ENCODE measurements at regions not wholly inside any gene's neighbourhood (a gene's known extent, or its start where the extent isn't known, plus 50 kb on each side); places are given as distances from the start of the nearest gene placed in this dataset.

DNA sequence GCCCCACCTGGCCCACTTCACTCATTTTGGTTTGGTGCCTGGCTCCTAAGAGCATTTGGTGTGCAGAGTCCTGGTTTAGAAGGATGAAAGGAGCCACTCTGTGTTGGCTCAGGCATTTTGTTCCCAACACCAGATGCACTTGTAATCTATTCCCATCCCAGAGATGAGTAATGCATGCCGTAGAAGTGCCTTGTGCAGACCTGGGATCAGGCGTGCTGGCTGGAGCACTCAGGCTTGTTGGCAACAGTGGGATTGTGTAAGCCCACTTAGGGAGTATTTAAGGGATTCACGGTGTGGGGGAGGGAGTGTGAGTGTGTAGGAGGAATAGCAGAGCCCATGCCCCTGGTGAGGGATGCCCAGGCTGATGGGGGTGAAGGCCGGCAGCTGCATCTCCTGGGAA, 501.5 kb upstream of the TBX3 start:
- TF ChIP-seq CTCF (IDR thresholded peaks at IDR 0.05; ENCODE audit: extremely low read depth in 1 of 2, insufficient read depth in 1 of 2, low read depth in 1 of 2, low read length in 2 of 2) (no peak), EZH2 (IDR thresholded peaks at IDR 0.05; ENCODE audit: borderline replicate concordance, low read depth, low read length, severe bottlenecking) (no peak)

Data from endothelial cell of umbilical vein (primary cell).